ENCODE measurements at regions not wholly inside any gene's neighbourhood (a gene's known extent, or its start where the extent isn't known, plus 50 kb on each side); places are given as distances from the start of the nearest gene placed in this dataset.

DNA sequence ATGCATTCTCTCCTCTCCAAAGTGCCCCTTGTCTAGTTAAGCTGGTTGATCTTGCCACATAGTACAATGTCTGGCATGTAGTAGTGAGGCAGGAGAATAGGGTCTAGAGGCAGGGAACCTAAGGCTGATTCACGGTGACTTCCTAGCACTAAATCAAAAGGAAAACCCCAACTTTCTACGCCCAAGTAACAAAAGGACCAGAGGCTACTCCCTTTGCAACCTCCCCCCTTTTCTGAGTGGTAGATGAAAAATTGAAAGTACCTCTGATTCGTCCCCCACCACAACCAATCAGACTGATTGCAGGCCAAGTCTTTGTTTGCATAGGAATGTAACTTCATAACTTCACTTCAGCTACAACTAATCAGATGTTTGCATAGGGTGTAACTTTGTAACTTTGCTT is 278.8 kb downstream of the PSAT1 start:
- TF ChIP-seq, protein P1, sequence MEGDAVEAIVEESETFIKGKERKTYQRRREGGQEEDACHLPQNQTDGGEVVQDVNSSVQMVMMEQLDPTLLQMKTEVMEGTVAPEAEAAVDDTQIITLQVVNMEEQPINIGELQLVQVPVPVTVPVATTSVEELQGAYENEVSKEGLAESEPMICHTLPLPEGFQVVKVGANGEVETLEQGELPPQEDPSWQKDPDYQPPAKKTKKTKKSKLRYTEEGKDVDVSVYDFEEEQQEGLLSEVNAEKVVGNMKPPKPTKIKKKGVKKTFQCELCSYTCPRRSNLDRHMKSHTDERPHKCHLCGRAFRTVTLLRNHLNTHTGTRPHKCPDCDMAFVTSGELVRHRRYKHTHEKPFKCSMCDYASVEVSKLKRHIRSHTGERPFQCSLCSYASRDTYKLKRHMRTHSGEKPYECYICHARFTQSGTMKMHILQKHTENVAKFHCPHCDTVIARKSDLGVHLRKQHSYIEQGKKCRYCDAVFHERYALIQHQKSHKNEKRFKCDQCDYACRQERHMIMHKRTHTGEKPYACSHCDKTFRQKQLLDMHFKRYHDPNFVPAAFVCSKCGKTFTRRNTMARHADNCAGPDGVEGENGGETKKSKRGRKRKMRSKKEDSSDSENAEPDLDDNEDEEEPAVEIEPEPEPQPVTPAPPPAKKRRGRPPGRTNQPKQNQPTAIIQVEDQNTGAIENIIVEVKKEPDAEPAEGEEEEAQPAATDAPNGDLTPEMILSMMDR (IDR thresholded peaks at IDR 0.05; ENCODE audit: insufficient read depth, low read length, poor library complexity, severe bottlenecking) = no peak
- no peak for TF ChIP-seq EZH2phosphoT487 (conservative IDR thresholded peaks at IDR 0.05; ENCODE audit: low read length)
